ENCODE measurements at regions not wholly inside any gene's neighbourhood (a gene's known extent, or its start where the extent isn't known, plus 50 kb on each side); places are given as distances from the start of the nearest gene placed in this dataset.

GRCh38 chr2:155301221-155301620 is 602.7 kb downstream of the KCNJ3 start:
- intact Hi-C loops (cut with DNase I; ENCODE audit: low total_unique reads), result no loop called here
- in situ Hi-C loops (cut with MboI; ENCODE audit: low pct_ligation_motif_present in 1 of 4, low pct_unique_long_range_greater_than_20kb in 1 of 4, low sequenced_read_pairs in 3 of 4), result loop anchor here in 1 of 4 donors (25.0 kb wide), 1 partner anchor 664 kb away; no protein-coding TSS in a partner anchor
- no peaks in the 10 kb centered on the region for H3K36me3 ChIP-seq
- H3K4me1 ChIP-seq, result no peaks in the 10 kb centered on the region
- TF ChIP-seq POLR2A (IDR thresholded peaks at IDR 0.05) (no peak), EP300 (IDR thresholded peaks at IDR 0.05; ENCODE audit: low read depth) (no peak), CTCF (IDR thresholded peaks at IDR 0.05) (no peak), POLR2AphosphoS5 (IDR thresholded peaks at IDR 0.05) (no peak)
- H3K27me3 ChIP-seq, result no peaks in the 10 kb centered on the region
- H3K4me3 ChIP-seq, result no peak overlapping the region
- no peak overlapping the region for H3K27ac ChIP-seq
- no peaks in the 10 kb centered on the region for H3K9me3 ChIP-seq
- DNase-seq, result no peak

- Histone ChIP-seq H3K9me3 (no peaks in the 10 kb centered on the region), H3K4me1 (no peaks in the 10 kb centered on the region), H3K4me3 (no peak overlapping the region), H3K36me3 (no peaks in the 10 kb centered on the region), H3K27ac (no peak overlapping the region), H3K27me3 (no peaks in the 10 kb centered on the region)
- WGBS, 2 donors (ENCODE audit: low coverage in 1 of 2), result 29 to 41% methylated on average over 1 of the region's 1 CpG
- TF ChIP-seq POLR2A (IDR thresholded peaks at IDR 0.05) (no peak), EP300 (IDR thresholded peaks at IDR 0.05; ENCODE audit: low read depth) (no peak)
- no peak for DNase-seq
- intact Hi-C loops (cut with DNase I; ENCODE audit: low total_unique reads) (no loop called here), in situ Hi-C loops (cut with MboI; ENCODE audit: low pct_ligation_motif_present in 1 of 4, low pct_unique_long_range_greater_than_20kb in 1 of 4, low sequenced_read_pairs in 3 of 4) (no loop called here)
Observed at GRCh38 chr2:155298001-155298400, 599.5 kb downstream of the KCNJ3 start.

- Histone ChIP-seq H3K4me3 (no peak overlapping the region), H3K27ac (no peak overlapping the region), H3K36me3 (no peaks in the 10 kb centered on the region), H3K27me3 (no peaks in the 10 kb centered on the region), H3K4me1 (no peaks in the 10 kb centered on the region), H3K9me3 (no peaks in the 10 kb centered on the region)
- intact Hi-C loops (cut with DNase I; ENCODE audit: low total_unique reads) (no loop called here), in situ Hi-C loops (cut with MboI; ENCODE audit: low pct_ligation_motif_present in 1 of 4, low pct_unique_long_range_greater_than_20kb in 1 of 4, low sequenced_read_pairs in 3 of 4) (no loop called here)
- 40 to 68% methylated on average over 1 of the region's 1 CpG for WGBS, 2 donors (ENCODE audit: low coverage in 1 of 2)
- DNase-seq, result no peak
- TF ChIP-seq POLR2AphosphoS5 (IDR thresholded peaks at IDR 0.05) (no peak), EP300 (IDR thresholded peaks at IDR 0.05; ENCODE audit: low read depth) (no peak), CTCF (IDR thresholded peaks at IDR 0.05) (no peak), POLR2A (IDR thresholded peaks at IDR 0.05) (no peak)
Observed at GRCh38 chr2:155294358-155294757, 595.9 kb downstream of the KCNJ3 start.

- intact Hi-C loops (cut with DNase I; ENCODE audit: low total_unique reads), result loop anchor here (1.0 kb wide), 1 partner anchor 11 kb away; no protein-coding TSS in a partner anchor
- 91% methylated on average over 7 of the region's 7 CpGs; no CpG with 5 or more reads in 1 of the 2 donors for WGBS, 2 donors (ENCODE audit: low coverage in 1 of 2)
Observed at GRCh38 chr2:155281907-155282306, 583.4 kb downstream of the KCNJ3 start.

More at GRCh38 chr2:155281907-155282306, 583.4 kb downstream of the KCNJ3 start:
- TF ChIP-seq CTCF (IDR thresholded peaks at IDR 0.05) (no peak), EP300 (IDR thresholded peaks at IDR 0.05; ENCODE audit: low read depth) (no peak), POLR2A (IDR thresholded peaks at IDR 0.05) (no peak), POLR2AphosphoS5 (IDR thresholded peaks at IDR 0.05) (no peak)
- Histone ChIP-seq H3K4me1 (no peaks in the 10 kb centered on the region), H3K9me3 (no peaks in the 10 kb centered on the region), H3K4me3 (no peak overlapping the region), H3K27ac (no peak overlapping the region), H3K27me3 (no peaks in the 10 kb centered on the region), H3K36me3 (no peaks in the 10 kb centered on the region)
- DNase-seq, result no peak
- in situ Hi-C loops (cut with MboI; ENCODE audit: low pct_ligation_motif_present in 1 of 4, low pct_unique_long_range_greater_than_20kb in 1 of 4, low sequenced_read_pairs in 3 of 4), result no loop called here
